Sigmoid colon (tissue), 4 donors: ENCODE measurements at regions not wholly inside any gene's neighbourhood (a gene's known extent, or its start where the extent isn't known, plus 50 kb on each side); places are given as distances from the start of the nearest gene placed in this dataset.

ENCODE experiments used
- EP300 ChIP-seq, 4 donors: sonication (generic); formaldehyde crosslinking; IDR thresholded peaks; one replicate each; pipeline ENCODE4 v1.6.1; 2017; ENCODE audit warnings: antibody characterized with exemption in 4 of 4
- POLR2AphosphoS5 ChIP-seq, 4 donors: sonication (generic); formaldehyde crosslinking; IDR thresholded peaks; one replicate each; pipeline ENCODE4 v1.6.1; 2017; ENCODE audit warnings: antibody characterized with exemption in 4 of 4
- TF ChIP-seq, protein P1 (sequence below), 4 experiments: fragments of 450-650 bp in 3 of 4; fragments of 200-600 bp in 1 of 4; IDR thresholded peaks; one replicate each; pipeline ENCODE4 v1.5.1; 2016 to 2019; ENCODE audit warnings: antibody characterized with exemption in 4 of 4, mild to moderate bottlenecking in 3 of 4, moderate library complexity in 2 of 4

DNA sequence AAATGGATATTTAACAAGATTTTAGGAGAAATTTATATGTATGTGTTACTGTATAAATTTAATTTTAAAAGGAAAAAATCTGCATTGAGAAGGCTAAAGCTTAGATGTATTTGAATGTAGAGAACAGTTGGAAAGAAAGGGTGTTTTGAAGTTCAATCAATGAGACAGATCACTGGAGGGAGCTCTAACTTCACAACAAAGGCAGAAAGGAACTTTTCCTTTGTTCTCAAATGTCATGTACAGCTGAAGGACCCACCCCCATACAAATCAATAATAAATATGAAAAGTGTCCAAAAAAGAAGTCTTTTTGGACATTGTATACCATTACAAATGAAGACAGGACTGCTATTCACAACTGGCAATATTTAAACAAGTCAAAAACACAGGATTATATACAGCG, 403.4 kb downstream of the DNAJB9 start:
- TF ChIP-seq, protein P1, sequence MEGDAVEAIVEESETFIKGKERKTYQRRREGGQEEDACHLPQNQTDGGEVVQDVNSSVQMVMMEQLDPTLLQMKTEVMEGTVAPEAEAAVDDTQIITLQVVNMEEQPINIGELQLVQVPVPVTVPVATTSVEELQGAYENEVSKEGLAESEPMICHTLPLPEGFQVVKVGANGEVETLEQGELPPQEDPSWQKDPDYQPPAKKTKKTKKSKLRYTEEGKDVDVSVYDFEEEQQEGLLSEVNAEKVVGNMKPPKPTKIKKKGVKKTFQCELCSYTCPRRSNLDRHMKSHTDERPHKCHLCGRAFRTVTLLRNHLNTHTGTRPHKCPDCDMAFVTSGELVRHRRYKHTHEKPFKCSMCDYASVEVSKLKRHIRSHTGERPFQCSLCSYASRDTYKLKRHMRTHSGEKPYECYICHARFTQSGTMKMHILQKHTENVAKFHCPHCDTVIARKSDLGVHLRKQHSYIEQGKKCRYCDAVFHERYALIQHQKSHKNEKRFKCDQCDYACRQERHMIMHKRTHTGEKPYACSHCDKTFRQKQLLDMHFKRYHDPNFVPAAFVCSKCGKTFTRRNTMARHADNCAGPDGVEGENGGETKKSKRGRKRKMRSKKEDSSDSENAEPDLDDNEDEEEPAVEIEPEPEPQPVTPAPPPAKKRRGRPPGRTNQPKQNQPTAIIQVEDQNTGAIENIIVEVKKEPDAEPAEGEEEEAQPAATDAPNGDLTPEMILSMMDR (IDR thresholded peaks at IDR 0.05): no peak
- no peak for TF ChIP-seq POLR2AphosphoS5 (IDR thresholded peaks at IDR 0.05)
- no peak for TF ChIP-seq EP300 (IDR thresholded peaks at IDR 0.05)
